Fibroblast of pulmonary artery (primary cell): ENCODE measurements at regions not wholly inside any gene's neighbourhood (a gene's known extent, or its start where the extent isn't known, plus 50 kb on each side); places are given as distances from the start of the nearest gene placed in this dataset.

Source experiments
- DNase-seq: peaks from one replicate; pipeline ENCODE4 v3.0.0-alpha.2; 2010; ENCODE audit warnings: low read depth
- H3K4me3 ChIP-seq: replicated peaks from 2 replicates; pipeline ENCODE4 v1.5.1; 2011; ENCODE audit warnings: low read depth, mild to moderate bottlenecking, control low read depth, low read length, moderate library complexity
- TF ChIP-seq, protein P1 (sequence below): IDR thresholded peaks from 2 replicates; pipeline ENCODE4 v1.5.1; 2011; ENCODE audit warnings: mild to moderate bottlenecking, control low read depth, low read length, inconsistent platforms; ENCODE audit errors: missing control alignments

- no peak for DNase-seq
- no peak overlapping the region for H3K4me3 ChIP-seq
- TF ChIP-seq, protein P1, sequence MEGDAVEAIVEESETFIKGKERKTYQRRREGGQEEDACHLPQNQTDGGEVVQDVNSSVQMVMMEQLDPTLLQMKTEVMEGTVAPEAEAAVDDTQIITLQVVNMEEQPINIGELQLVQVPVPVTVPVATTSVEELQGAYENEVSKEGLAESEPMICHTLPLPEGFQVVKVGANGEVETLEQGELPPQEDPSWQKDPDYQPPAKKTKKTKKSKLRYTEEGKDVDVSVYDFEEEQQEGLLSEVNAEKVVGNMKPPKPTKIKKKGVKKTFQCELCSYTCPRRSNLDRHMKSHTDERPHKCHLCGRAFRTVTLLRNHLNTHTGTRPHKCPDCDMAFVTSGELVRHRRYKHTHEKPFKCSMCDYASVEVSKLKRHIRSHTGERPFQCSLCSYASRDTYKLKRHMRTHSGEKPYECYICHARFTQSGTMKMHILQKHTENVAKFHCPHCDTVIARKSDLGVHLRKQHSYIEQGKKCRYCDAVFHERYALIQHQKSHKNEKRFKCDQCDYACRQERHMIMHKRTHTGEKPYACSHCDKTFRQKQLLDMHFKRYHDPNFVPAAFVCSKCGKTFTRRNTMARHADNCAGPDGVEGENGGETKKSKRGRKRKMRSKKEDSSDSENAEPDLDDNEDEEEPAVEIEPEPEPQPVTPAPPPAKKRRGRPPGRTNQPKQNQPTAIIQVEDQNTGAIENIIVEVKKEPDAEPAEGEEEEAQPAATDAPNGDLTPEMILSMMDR = no peak
Observed at GRCh38 chr5:53180991-53181390, 71.4 kb upstream of the MOCS2 start.

DNA sequence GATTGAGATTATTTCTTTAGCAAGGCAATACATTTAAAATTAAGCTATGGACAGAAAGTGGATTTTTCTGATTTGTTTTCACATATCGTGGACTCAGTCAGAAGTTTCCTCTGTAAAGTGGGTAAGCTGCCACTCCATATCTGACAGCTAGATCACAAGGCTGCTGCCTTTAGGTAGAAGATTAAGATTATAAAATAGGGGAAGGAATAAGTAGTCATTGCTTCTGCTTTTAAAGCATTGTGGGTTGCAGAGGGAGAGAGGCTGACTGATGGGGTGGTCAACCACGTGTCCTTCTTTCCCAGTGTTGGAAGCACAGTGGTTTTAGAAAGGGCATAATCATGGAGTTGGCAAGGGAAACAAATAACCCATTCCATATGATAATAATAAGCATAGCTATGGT lies 74.3 kb upstream of the MOCS2 start:
- H3K4me3 ChIP-seq = no peak overlapping the region

GRCh38 chr5:53191548-53192165 lies 82.1 kb upstream of the MOCS2 start:
- H3K4me3 ChIP-seq = no peak overlapping the region
- DNase-seq = no peak
- TF ChIP-seq, protein P1 = no peak

More for the DNA sequence above, 74.3 kb upstream of the MOCS2 start:
- TF ChIP-seq, protein P1 = no peak
- no peak for DNase-seq

- TF ChIP-seq, protein P1 = no peak
- H3K4me3 ChIP-seq = no peak overlapping the region
- peak; percentile 1 for DNase-seq
Observed at GRCh38 chr5:53194086-53194485, 84.5 kb upstream of the MOCS2 start.

DNA sequence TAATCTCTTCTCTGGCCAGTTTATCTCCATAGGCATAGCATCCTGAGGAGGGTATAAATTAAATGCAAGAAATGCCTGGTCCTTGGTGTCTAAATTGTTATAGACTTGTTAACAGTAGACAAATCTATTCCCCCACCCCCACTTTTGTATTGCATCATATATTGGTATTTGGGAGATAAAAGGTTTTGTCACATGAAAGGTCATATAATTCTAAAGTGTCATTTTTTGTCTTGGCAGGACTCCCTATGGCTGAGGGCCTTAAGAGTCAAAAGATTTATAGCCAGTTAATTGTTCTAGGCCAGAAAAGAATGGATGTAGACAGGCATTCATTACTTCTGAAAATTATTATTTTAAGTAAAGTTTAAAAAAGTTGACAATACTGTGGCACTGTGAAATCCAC lies 90.3 kb upstream of the MOCS2 start:
- H3K4me3 ChIP-seq = no peak overlapping the region
- DNase-seq = no peak
- TF ChIP-seq, protein P1 = no peak

- peak; percentile 8 for DNase-seq
- H3K4me3 ChIP-seq = no peak overlapping the region
- TF ChIP-seq, protein P1 = no peak
Observed at GRCh38 chr5:53200306-53200705, 90.7 kb upstream of the MOCS2 start.

- DNase-seq = no peak
- TF ChIP-seq, protein P1 = peak; percentile 17
- no peak overlapping the region for H3K4me3 ChIP-seq
Observed at GRCh38 chr5:53201746-53202145, 92.2 kb upstream of the MOCS2 start.
